Suprapubic skin (tissue), 4 donors: ENCODE measurements at regions not wholly inside any gene's neighbourhood (a gene's known extent, or its start where the extent isn't known, plus 50 kb on each side); places are given as distances from the start of the nearest gene placed in this dataset.

Experiments
- DNase-seq, 2 donors: peaks; one replicate each; pipeline ENCODE4 v3.0.0-alpha.2; 2019; ENCODE audit warnings: low spot score in 2 of 2
- H3K27ac ChIP-seq: fragments of 200-600 bp; sonication (generic); one replicate; pipeline ENCODE4 v1.5.1; 2019
- H3K27me3 ChIP-seq: fragments of 200-600 bp; sonication (generic); one replicate; pipeline ENCODE4 v1.5.1; 2019
- H3K36me3 ChIP-seq: fragments of 200-600 bp; sonication (generic); one replicate; pipeline ENCODE4 v1.5.1; 2019
- H3K4me1 ChIP-seq: fragments of 200-600 bp; sonication (generic); one replicate; pipeline ENCODE4 v1.5.1; 2019
- H3K4me3 ChIP-seq: fragments of 200-600 bp; sonication (generic); one replicate; pipeline ENCODE4 v1.5.1; 2019; ENCODE audit warnings: mild to moderate bottlenecking
- H3K9me3 ChIP-seq: fragments of 200-600 bp; sonication (generic); one replicate; pipeline ENCODE4 v1.5.1; 2019
- CTCF ChIP-seq, 2 donors: fragments of 200-600 bp in 1 of 2; fragments of 450-650 bp in 1 of 2; sonication (generic) in 1 of 2; IDR thresholded peaks; one replicate each; pipeline ENCODE4 v1.5.1; 2016 to 2019; ENCODE audit warnings: antibody characterized with exemption in 2 of 2, mild to moderate bottlenecking in 1 of 2, moderate library complexity in 1 of 2
- EP300 ChIP-seq: sonication (generic); formaldehyde crosslinking; IDR thresholded peaks from one replicate; pipeline ENCODE4 v1.6.1; 2017; ENCODE audit warnings: antibody characterized with exemption
- POLR2A ChIP-seq, 2 donors: fragments of 450-650 bp; IDR thresholded peaks; one replicate each; pipeline ENCODE4 v1.6.1; 2017; ENCODE audit warnings: antibody characterized with exemption in 2 of 2, mild to moderate bottlenecking in 2 of 2, moderate library complexity in 2 of 2
- POLR2AphosphoS5 ChIP-seq, 3 donors: sonication (generic); formaldehyde crosslinking; IDR thresholded peaks; one replicate each; pipeline ENCODE4 v1.6.1; 2017; ENCODE audit warnings: antibody characterized with exemption in 3 of 3
- WGBS: methylation state at CpG from one replicate; pipeline ENCODE4 v1.1.5; 2018; 5-methylcytosine and 5-hydroxymethylcytosine counted together

- WGBS: 91% methylated on average over 12 of the region's 15 CpGs
- TF ChIP-seq CTCF (IDR thresholded peaks at IDR 0.05): no peak
- no peak for TF ChIP-seq POLR2AphosphoS5 (IDR thresholded peaks at IDR 0.05)
- TF ChIP-seq EP300: no peak
- TF ChIP-seq POLR2A (IDR thresholded peaks at IDR 0.05): no peak
- Histone ChIP-seq H3K27ac (no peak overlapping the region), H3K36me3 (no peaks in the 10 kb centered on the region), H3K4me1 (peaks cover 15% of the 10 kb centered on the region), H3K4me3 (no peak overlapping the region), H3K9me3 (no peaks in the 10 kb centered on the region), H3K27me3 (peaks cover 7% of the 10 kb centered on the region)
- DNase-seq: peak; percentile 34 to 56
Measured at GRCh38 chr9:134487066-134487710, 154.4 kb upstream of the COL5A1 start.

GRCh38 chr9:134488331-134489280 lies 153.0 kb upstream of the COL5A1 start:
- WGBS: 40% methylated on average over 16 of the region's 32 CpGs
- Histone ChIP-seq H3K27me3 (peaks cover 17% of the 10 kb centered on the region), H3K9me3 (no peaks in the 10 kb centered on the region), H3K4me1 (peaks cover 15% of the 10 kb centered on the region), H3K27ac (no peak overlapping the region), H3K4me3 (no peak overlapping the region), H3K36me3 (no peaks in the 10 kb centered on the region)
- TF ChIP-seq POLR2AphosphoS5 (IDR thresholded peaks at IDR 0.05) (no peak), CTCF (IDR thresholded peaks at IDR 0.05) (no peak), EP300 (no peak), POLR2A (IDR thresholded peaks at IDR 0.05) (no peak)
- DNase-seq: peak; percentile 73 to 85

GRCh38 chr9:134489621-134490408 lies 151.8 kb upstream of the COL5A1 start:
- TF ChIP-seq POLR2AphosphoS5 (IDR thresholded peaks at IDR 0.05): no peak
- no peak for TF ChIP-seq CTCF (IDR thresholded peaks at IDR 0.05)
- TF ChIP-seq POLR2A (IDR thresholded peaks at IDR 0.05): no peak
- TF ChIP-seq EP300: no peak
- Histone ChIP-seq H3K9me3 (no peaks in the 10 kb centered on the region), H3K27ac (no peak overlapping the region), H3K4me1 (peaks cover 15% of the 10 kb centered on the region), H3K4me3 (no peak overlapping the region), H3K27me3 (peaks cover 17% of the 10 kb centered on the region), H3K36me3 (no peaks in the 10 kb centered on the region)
- peak; percentile 56 to 79 for DNase-seq
- WGBS: 88% methylated on average over 10 of the region's 13 CpGs

- WGBS: 98% methylated on average over 7 of the region's 9 CpGs
- peak; percentile 20 to 41 for DNase-seq
- Histone ChIP-seq H3K9me3 (no peaks in the 10 kb centered on the region), H3K36me3 (no peaks in the 10 kb centered on the region), H3K4me3 (no peak overlapping the region), H3K27ac (no peak overlapping the region), H3K27me3 (peaks cover 17% of the 10 kb centered on the region), H3K4me1 (peaks cover 15% of the 10 kb centered on the region)
- TF ChIP-seq POLR2AphosphoS5 (IDR thresholded peaks at IDR 0.05) (no peak), EP300 (no peak), CTCF (IDR thresholded peaks at IDR 0.05) (no peak), POLR2A (IDR thresholded peaks at IDR 0.05) (no peak)
Measured at GRCh38 chr9:134490446-134490845, 151.2 kb upstream of the COL5A1 start.
